Hepatocyte (in vitro differentiated cells): ENCODE measurements at regions not wholly inside any gene's neighbourhood (a gene's known extent, or its start where the extent isn't known, plus 50 kb on each side); places are given as distances from the start of the nearest gene placed in this dataset.

Experiments
- EZH2 ChIP-seq: fragments of 200-600 bp; sonication (generic); IDR thresholded peaks from 2 replicates; pipeline ENCODE4 v1.6.1; 2016; ENCODE audit warnings: antibody characterized with exemption, mild to moderate bottlenecking, borderline replicate concordance
- EZH2phosphoT487 ChIP-seq: fragments of 200-600 bp; sonication (generic); IDR thresholded peaks from one replicate; pipeline ENCODE4 v1.6.1; 2018; ENCODE audit warnings: antibody characterized with exemption, mild to moderate bottlenecking, low read depth, moderate library complexity; ENCODE audit not compliant: unreplicated experiment, severe bottlenecking

- TF ChIP-seq EZH2phosphoT487 = no peak
- no peak for TF ChIP-seq EZH2
These were observed 292.4 kb upstream of the KLF14 start for GRCh38 chr7:131026297-131027000.
